ENCODE measurements at regions not wholly inside any gene's neighbourhood (a gene's known extent, or its start where the extent isn't known, plus 50 kb on each side); places are given as distances from the start of the nearest gene placed in this dataset.

DNA sequence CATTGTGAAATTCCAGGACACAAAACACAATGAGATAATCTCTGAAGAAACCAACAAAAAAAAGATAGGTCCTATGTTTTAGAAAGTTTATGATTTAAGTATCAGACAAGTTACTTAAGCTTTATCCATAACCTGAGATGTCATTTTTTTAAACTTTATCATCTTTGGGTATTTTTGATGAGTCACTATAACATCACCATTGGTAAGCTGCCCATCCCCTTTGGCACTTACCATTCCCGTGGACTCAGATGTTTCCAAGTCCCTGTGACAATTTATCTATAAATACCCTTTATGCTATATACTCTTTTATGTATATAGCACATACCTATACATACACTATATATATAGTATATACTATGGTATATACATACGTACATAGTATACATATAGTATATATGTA is 198.9 kb upstream of the GEMIN8 start:
- TF ChIP-seq, protein P1, sequence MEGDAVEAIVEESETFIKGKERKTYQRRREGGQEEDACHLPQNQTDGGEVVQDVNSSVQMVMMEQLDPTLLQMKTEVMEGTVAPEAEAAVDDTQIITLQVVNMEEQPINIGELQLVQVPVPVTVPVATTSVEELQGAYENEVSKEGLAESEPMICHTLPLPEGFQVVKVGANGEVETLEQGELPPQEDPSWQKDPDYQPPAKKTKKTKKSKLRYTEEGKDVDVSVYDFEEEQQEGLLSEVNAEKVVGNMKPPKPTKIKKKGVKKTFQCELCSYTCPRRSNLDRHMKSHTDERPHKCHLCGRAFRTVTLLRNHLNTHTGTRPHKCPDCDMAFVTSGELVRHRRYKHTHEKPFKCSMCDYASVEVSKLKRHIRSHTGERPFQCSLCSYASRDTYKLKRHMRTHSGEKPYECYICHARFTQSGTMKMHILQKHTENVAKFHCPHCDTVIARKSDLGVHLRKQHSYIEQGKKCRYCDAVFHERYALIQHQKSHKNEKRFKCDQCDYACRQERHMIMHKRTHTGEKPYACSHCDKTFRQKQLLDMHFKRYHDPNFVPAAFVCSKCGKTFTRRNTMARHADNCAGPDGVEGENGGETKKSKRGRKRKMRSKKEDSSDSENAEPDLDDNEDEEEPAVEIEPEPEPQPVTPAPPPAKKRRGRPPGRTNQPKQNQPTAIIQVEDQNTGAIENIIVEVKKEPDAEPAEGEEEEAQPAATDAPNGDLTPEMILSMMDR (IDR thresholded peaks at IDR 0.05), result no peak
- TF ChIP-seq POLR2A (IDR thresholded peaks at IDR 0.05) (no peak), POLR2AphosphoS5 (IDR thresholded peaks at IDR 0.05; ENCODE audit: insufficient read depth in 1 of 2, low read depth in 1 of 2) (no peak)

Data from vagina (tissue), 2 donors.